ENCODE measurements at regions not wholly inside any gene's neighbourhood (a gene's known extent, or its start where the extent isn't known, plus 50 kb on each side); places are given as distances from the start of the nearest gene placed in this dataset.
A peak's percentile ranks its signal among the peaks of the same experiment; 100 is the strongest.

DNA sequence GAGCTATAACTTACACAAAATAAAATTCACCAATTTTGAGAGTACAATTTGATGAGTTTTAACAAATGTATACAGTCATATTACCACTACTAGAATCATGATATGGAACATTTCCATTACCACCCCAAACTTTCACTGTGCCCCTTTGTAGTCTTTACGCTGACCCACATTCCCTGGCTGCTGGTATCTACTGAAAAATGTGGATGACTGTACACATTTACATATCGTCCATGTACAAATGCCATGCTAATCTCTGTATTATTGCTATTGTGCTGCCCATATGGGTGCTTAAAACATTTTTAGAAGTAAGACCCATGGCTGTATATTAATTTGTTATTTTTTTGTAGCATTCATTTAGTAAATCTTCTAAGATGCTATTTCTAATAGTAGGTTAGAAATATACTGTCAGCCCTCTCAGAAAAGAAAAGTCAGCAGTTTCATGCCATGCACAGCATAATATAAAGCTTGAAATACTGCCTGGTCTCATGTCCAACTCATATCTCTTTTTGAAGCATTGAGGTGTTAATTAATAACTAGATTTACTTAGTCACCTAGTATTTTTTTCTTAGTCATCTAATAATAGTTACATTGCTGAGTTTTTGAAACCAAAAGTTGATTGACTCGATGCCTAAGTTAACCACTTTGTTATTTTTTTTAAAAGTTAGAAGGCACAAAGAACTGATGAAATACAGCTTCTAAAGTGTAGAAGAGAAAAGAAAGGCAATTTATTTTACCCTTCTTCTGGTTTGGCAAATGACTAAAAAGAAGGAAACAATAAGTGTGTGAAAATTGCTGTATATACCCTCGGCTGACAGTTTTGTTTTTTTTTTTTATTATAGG, 188.3 kb upstream of the MEF2C start:
- Histone ChIP-seq H3K27ac (ENCODE audit: low read depth, low read length) (no peak overlapping the region), H3K9ac (ENCODE audit: low read length) (no peak overlapping the region), H3K4me3 (ENCODE audit: insufficient read depth, low read depth, low read length) (no peak overlapping the region), H2AFZ (ENCODE audit: low read depth, low read length) (no peak overlapping the region), H3K9me3 (ENCODE audit: insufficient read depth, low read depth, low read length) (no peaks in the 10 kb centered on the region), H3K4me2 (ENCODE audit: low read length) (no peak overlapping the region), H4K20me1 (ENCODE audit: insufficient read depth, low read length) (no peaks in the 10 kb centered on the region), H3K36me3 (ENCODE audit: insufficient read depth, low read length) (no peaks in the 10 kb centered on the region), H3K4me1 (ENCODE audit: insufficient read depth, low read length) (no peaks in the 10 kb centered on the region), H3K79me2 (ENCODE audit: insufficient read depth, low read length) (no peaks in the 10 kb centered on the region), H3K27me3 (ENCODE audit: insufficient read depth, low read length) (no peaks in the 10 kb centered on the region)
- H3K27ac Mint-ChIP-seq (ENCODE audit: unreplicated experiment), result no peak overlapping the region
- FAIRE-seq (no peak), DNase-seq (ENCODE audit: low read depth) (peak; percentile 13)
- H3K36me3 Mint-ChIP-seq (ENCODE audit: low read depth, unreplicated experiment), result peaks cover 2% of the 10 kb centered on the region
- peaks cover 13% of the 10 kb centered on the region for H3K4me1 Mint-ChIP-seq (ENCODE audit: low read depth, unreplicated experiment)
- no peak overlapping the region for H3K4me3 Mint-ChIP-seq (ENCODE audit: unreplicated experiment)
- H3K9me3 Mint-ChIP-seq (ENCODE audit: unreplicated experiment), result no peaks in the 10 kb centered on the region
- H3K27me3 Mint-ChIP-seq (ENCODE audit: low read depth, unreplicated experiment), result no peaks in the 10 kb centered on the region
- TF ChIP-seq EZH2 (IDR thresholded peaks at IDR 0.05; ENCODE audit: insufficient read depth, low read length) (no peak), CTCF (IDR thresholded peaks at IDR 0.05; ENCODE audit: insufficient read depth, low read depth, low read length) (no peak)

- FAIRE-seq (no peak), DNase-seq (ENCODE audit: low read depth) (no peak)
- Histone ChIP-seq H3K36me3 (ENCODE audit: insufficient read depth, low read length) (no peaks in the 10 kb centered on the region), H3K9me3 (ENCODE audit: insufficient read depth, low read depth, low read length) (no peaks in the 10 kb centered on the region), H3K9ac (ENCODE audit: low read length) (no peak overlapping the region), H3K27ac (ENCODE audit: low read depth, low read length) (no peak overlapping the region), H4K20me1 (ENCODE audit: insufficient read depth, low read length) (no peaks in the 10 kb centered on the region), H3K27me3 (ENCODE audit: insufficient read depth, low read length) (no peaks in the 10 kb centered on the region), H3K79me2 (ENCODE audit: insufficient read depth, low read length) (no peaks in the 10 kb centered on the region), H3K4me2 (ENCODE audit: low read length) (no peak overlapping the region), H3K4me1 (ENCODE audit: insufficient read depth, low read length) (no peaks in the 10 kb centered on the region), H3K4me3 (ENCODE audit: insufficient read depth, low read depth, low read length) (no peak overlapping the region), H2AFZ (ENCODE audit: low read depth, low read length) (no peak overlapping the region)
- no peak for TF ChIP-seq CTCF (IDR thresholded peaks at IDR 0.05; ENCODE audit: insufficient read depth, low read depth, low read length)
- TF ChIP-seq EZH2 (IDR thresholded peaks at IDR 0.05; ENCODE audit: insufficient read depth, low read length), result no peak
- Mint-ChIP-seq H3K27ac (ENCODE audit: unreplicated experiment) (no peak overlapping the region), H3K4me3 (ENCODE audit: unreplicated experiment) (no peak overlapping the region), H3K4me1 (ENCODE audit: low read depth, unreplicated experiment) (peaks cover 18% of the 10 kb centered on the region), H3K36me3 (ENCODE audit: low read depth, unreplicated experiment) (no peaks in the 10 kb centered on the region), H3K9me3 (ENCODE audit: unreplicated experiment) (no peaks in the 10 kb centered on the region), H3K27me3 (ENCODE audit: low read depth, unreplicated experiment) (no peaks in the 10 kb centered on the region)
Observed at GRCh38 chr5:89069591-89069990, 186.6 kb upstream of the MEF2C start.

GRCh38 chr5:89067362-89067761, 184.4 kb upstream of the MEF2C start:
- H3K27me3 ChIP-seq (ENCODE audit: insufficient read depth, low read length), result no peaks in the 10 kb centered on the region
- TF ChIP-seq EZH2 (IDR thresholded peaks at IDR 0.05; ENCODE audit: insufficient read depth, low read length), result no peak
- no peak for TF ChIP-seq CTCF (IDR thresholded peaks at IDR 0.05; ENCODE audit: insufficient read depth, low read depth, low read length)
- Mint-ChIP-seq H3K9me3 (ENCODE audit: unreplicated experiment) (no peaks in the 10 kb centered on the region), H3K4me3 (ENCODE audit: unreplicated experiment) (no peak overlapping the region), H3K4me1 (ENCODE audit: low read depth, unreplicated experiment) (peaks cover 15% of the 10 kb centered on the region), H3K36me3 (ENCODE audit: low read depth, unreplicated experiment) (no peaks in the 10 kb centered on the region), H3K27ac (ENCODE audit: unreplicated experiment) (no peak overlapping the region), H3K27me3 (ENCODE audit: low read depth, unreplicated experiment) (no peaks in the 10 kb centered on the region)
- H3K4me1 ChIP-seq (ENCODE audit: insufficient read depth, low read length), result no peaks in the 10 kb centered on the region
- H3K9ac ChIP-seq (ENCODE audit: low read length), result no peak overlapping the region
- H2AFZ ChIP-seq (ENCODE audit: low read depth, low read length), result no peak overlapping the region
- no peaks in the 10 kb centered on the region for H3K79me2 ChIP-seq (ENCODE audit: insufficient read depth, low read length)
- no peak overlapping the region for H3K4me2 ChIP-seq (ENCODE audit: low read length)
- DNase-seq (ENCODE audit: low read depth) (no peak), FAIRE-seq (no peak)
- H3K4me3 ChIP-seq (ENCODE audit: insufficient read depth, low read depth, low read length), result no peak overlapping the region
- no peak overlapping the region for H3K27ac ChIP-seq (ENCODE audit: low read depth, low read length)
- no peaks in the 10 kb centered on the region for H3K36me3 ChIP-seq (ENCODE audit: insufficient read depth, low read length)
- no peaks in the 10 kb centered on the region for H4K20me1 ChIP-seq (ENCODE audit: insufficient read depth, low read length)
- H3K9me3 ChIP-seq (ENCODE audit: insufficient read depth, low read depth, low read length), result no peaks in the 10 kb centered on the region
